GM10266 (cell line): ENCODE measurements at regions not wholly inside any gene's neighbourhood (a gene's known extent, or its start where the extent isn't known, plus 50 kb on each side); places are given as distances from the start of the nearest gene placed in this dataset.

Experiments
- DNase-seq: peaks from one replicate; pipeline ENCODE4 v3.0.0; 2012; ENCODE audit errors: extremely low spot score
- TF ChIP-seq, protein P1 (sequence below): IDR thresholded peaks from 2 replicates; pipeline ENCODE4 v1.5.1; 2012; ENCODE audit warnings: mild to moderate bottlenecking, low read depth; ENCODE audit not compliant: control insufficient read depth, insufficient read depth; ENCODE audit errors: missing control alignments

- no peak for DNase-seq
- TF ChIP-seq, protein P1, sequence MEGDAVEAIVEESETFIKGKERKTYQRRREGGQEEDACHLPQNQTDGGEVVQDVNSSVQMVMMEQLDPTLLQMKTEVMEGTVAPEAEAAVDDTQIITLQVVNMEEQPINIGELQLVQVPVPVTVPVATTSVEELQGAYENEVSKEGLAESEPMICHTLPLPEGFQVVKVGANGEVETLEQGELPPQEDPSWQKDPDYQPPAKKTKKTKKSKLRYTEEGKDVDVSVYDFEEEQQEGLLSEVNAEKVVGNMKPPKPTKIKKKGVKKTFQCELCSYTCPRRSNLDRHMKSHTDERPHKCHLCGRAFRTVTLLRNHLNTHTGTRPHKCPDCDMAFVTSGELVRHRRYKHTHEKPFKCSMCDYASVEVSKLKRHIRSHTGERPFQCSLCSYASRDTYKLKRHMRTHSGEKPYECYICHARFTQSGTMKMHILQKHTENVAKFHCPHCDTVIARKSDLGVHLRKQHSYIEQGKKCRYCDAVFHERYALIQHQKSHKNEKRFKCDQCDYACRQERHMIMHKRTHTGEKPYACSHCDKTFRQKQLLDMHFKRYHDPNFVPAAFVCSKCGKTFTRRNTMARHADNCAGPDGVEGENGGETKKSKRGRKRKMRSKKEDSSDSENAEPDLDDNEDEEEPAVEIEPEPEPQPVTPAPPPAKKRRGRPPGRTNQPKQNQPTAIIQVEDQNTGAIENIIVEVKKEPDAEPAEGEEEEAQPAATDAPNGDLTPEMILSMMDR = no peak
Measured at GRCh38 chr14:84225268-84225667, 1304.7 kb upstream of the FLRT2 start.

- TF ChIP-seq, protein P1 = no peak
- DNase-seq = no peak
Measured at GRCh38 chr14:84228702-84229101, 1301.2 kb upstream of the FLRT2 start.

GRCh38 chr14:84234281-84234680 is 1295.7 kb upstream of the FLRT2 start:
- TF ChIP-seq, protein P1 = no peak
- DNase-seq = no peak

DNA sequence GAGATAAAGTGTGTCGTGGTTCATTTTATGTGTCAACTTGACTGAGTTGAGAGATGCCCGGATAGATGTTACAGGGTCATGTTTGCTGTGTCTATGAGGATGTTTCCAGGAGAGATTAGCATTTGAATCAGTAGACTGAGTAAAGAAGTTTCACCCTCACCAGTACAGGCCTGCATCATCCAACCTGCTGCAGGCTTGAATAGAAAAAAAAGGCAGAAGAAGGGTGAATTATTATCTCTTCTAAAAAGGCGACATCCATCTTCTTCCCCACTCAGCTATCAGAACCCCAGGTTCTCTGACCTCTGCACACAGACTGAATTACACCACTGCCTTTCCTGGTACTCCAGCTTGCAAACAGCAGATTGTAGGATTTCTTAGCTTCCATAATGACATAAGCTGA is 1293.7 kb upstream of the FLRT2 start:
- TF ChIP-seq, protein P1 = no peak
- DNase-seq = no peak

GRCh38 chr14:84237881-84238280 is 1292.1 kb upstream of the FLRT2 start:
- TF ChIP-seq, protein P1 = no peak
- DNase-seq = no peak

- TF ChIP-seq, protein P1 = no peak
- no peak for DNase-seq
Measured at GRCh38 chr14:84247693-84248092, 1282.3 kb upstream of the FLRT2 start.

GRCh38 chr14:84250893-84251292 is 1279.1 kb upstream of the FLRT2 start:
- no peak for DNase-seq

More at GRCh38 chr14:84250893-84251292, 1279.1 kb upstream of the FLRT2 start:
- TF ChIP-seq, protein P1 = no peak
